UCSD-AML1 (cell line): ENCODE measurements at regions not wholly inside any gene's neighbourhood (a gene's known extent, or its start where the extent isn't known, plus 50 kb on each side); places are given as distances from the start of the nearest gene placed in this dataset.
"Not testable (repeated sequence)": the region's sequence is repeated elsewhere in the genome, so short reads cannot be mapped to it uniquely, and the experiment has no call there.

Experiments used
- DNase-seq: peaks from one replicate; lab custom pipeline; 2025; ENCODE audit not compliant: unreplicated experiment; lab: John Stamatoyannopoulos, UW

DNA sequence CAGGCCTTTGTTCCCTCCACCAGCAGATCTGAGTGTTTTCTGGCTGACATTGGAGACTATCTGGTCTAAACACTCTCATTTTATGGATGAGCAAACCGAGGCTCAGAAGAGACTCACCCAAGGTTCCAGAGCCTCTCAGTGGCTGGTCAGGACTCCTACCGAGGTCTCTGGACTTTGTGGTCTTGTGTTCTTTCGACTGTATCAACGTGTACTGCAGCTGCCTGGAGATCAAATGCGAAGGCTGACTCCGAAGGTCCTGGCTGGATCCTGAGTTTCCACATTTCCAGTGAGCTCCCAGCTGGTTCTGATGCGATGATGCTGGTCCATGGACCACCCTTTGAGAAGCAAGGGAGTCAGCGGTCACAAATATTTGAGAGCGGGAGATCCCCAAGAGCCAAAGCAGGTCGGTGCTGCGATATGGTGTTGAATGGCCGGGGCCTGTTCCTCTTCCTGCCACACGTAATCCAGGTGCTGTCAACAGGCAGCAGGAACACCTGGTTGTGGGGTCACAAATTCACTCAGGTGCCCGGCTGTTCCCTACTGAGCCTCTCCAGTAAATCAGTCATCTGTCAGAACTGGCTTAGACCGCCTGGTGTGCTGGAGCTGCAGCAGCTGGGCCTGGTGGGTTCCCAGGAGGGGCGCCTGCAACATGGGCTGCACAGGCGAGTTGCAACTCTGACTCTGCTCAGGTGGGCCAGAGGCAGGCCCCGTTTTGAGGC is 94.8 kb upstream of the USP24 start:
- no peak for DNase-seq

DNA sequence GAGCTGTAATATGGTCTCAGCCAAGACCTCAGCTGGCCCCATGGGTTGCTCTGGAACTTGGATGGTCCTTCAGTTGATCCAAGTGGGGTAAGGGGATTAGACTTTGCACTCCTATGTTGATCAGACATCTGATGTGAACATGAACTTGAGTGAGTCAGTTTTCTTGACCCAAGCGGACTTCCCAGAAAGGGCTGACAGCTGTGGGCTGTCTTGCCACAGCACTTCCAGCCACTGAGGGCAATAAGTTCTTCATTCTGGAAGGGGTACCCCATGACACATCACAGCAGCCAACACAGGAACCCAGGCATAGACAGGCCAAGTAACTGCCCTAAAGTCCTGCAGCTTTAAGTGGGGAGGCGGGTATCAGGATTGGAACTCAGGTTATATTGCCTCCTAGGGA is 93.9 kb upstream of the USP24 start:
- DNase-seq, result peak; percentile 45

DNA sequence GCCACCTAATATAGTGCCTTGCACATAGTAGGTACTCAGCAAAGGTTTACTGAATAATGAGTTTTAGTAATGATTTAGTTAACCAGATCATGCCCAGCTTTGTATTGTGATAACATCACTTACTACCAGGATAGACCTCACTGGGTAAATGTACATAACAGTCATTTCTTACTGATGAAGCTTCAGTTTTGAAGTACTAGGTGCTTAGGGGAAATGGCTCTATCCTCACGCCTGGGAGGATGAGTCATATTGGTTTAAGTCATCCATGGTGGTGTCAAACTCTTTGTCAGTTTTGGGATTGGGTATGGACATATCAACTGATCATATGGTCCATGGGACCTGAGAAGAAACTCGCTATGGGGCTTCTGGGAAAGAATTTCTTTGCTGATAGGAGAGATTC is 90.6 kb upstream of the USP24 start:
- DNase-seq, result no peak

DNA sequence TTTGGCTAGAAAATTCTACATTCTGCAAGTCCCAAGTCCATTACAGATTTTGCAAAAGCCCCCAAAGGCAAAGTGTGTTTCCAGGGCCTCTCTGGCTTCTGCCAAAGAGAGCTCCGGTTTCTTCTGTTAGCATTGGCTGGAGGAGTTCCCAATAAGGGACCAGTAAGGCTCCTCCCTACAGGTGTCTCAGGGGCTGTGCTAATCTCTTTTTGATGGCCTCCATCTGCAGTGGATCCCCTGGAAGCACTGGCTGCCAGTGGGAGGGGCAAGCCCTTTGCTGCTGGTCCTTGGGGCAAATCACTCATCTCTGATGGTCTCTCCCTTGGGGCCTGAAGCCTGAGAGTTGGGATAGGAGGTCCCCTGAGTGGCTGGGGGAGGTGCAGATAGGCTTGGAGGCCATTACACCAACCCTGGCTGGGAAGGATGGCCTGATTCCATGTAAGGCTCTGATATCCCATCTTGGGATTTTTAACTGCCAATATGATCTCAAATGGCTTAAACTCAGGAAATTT is 89.1 kb upstream of the USP24 start:
- no peak for DNase-seq

DNA sequence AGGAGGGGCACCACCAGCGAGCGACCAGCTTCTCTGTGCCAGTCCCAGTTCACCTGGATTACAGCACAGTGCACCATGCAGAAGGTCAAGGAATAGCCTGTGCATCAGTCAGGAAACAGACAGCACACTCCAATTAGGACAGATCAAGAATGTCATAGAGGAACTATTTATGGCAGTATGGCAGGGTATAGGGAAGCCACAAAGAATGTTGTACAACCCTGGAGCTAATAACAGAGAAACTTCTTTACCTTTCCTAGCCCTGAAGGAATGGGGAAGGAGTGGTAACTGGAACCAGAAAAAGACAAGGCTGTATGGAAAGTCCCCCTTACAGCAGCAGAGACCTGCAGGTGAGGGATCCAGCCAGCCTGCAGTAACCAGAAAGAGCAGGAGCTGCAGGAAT is 87.8 kb upstream of the USP24 start:
- DNase-seq, result no peak

DNA sequence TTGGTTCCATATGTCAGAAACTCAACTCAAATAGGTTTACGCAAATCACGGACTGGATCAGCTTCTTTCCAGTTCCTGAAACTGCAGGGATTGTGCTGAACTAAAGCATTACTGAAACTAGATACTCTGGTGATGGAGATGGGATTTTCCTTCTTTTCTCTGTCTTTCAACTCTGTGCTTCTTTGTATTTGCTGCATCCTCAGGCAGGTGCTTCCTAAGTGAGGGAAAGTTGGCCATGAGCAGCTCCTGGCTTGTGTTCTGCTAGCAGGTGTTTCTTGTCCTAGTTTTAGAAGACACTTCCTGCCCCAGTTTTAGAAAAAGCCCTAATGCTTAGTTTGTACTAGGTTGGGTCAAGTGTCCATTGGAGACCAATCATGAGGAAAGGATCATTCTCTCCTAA is 86.7 kb upstream of the USP24 start:
- DNase-seq, result no peak

DNA sequence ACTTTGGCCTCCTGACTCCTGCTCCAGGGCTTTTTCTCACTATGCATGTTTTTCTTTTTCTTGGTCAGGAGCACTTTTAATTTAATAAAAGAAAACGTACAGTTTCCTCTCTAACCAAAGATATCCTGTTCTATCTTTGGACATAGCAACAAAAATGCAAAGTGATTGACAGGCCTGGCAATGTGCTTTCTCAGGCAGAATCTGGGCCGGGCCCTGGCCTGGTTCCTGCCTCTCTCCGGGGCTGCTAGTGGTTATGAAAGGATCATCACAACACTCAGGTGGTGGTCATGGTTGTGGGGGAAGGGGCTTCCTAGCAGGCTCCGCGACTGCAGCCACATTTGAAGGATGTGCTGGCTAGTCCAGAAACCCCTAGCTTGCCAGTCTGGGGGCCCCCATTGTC is 85.8 kb upstream of the USP24 start:
- DNase-seq, result no peak

DNA sequence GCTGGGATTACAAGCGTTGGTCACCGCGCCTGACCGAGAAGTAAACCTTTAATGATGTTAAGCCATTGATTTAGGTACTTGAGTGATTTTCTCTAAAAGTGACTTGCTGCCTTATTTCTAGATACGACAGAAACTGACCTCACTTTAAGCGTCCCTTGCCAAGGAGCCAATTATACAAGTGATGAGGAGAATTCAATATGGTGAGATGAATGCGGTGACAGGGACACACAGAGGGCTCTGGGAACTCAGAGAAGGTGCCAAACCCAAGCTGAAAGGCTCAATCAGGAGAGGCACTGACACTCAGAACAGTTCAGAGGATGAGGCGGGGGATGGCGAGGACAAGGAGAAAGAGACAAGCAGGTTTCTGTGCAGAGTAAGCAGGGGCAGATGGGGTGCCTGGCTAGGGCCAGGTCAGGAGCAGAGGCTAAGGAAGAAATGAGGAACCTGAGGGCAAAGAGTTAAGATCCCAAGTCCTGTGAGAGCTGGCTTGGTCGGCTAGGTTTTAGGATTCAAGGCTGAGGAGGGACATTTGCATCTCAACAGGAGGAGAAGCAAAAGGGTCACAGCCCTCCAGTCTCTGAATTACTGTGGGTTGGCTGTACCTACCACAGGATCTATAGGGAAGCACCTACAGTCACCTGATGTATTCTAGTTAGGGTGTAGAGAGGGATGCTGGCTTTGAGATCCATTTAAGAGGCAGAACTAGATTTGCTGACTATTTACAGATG is 83.2 kb upstream of the USP24 start:
- no peak for DNase-seq

DNA sequence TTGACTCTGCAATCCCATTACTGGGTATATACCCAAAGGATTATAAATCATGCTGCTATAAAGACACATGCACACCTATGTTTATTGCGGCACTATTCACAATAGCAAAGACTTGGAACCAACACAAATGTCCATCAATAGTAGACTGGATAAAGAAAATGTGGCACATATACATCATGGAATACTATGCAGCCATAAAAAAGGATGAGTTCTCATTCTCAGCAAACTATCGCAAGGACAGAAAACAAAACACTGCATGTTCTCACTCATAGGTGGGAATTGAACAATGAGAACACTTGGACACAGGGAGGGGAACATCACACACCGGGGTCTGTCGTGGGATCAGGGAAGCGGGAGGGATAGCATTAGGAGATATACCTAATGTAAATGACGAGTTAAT is 81.1 kb upstream of the USP24 start:
- DNase-seq, result not testable (repeated sequence)

DNA sequence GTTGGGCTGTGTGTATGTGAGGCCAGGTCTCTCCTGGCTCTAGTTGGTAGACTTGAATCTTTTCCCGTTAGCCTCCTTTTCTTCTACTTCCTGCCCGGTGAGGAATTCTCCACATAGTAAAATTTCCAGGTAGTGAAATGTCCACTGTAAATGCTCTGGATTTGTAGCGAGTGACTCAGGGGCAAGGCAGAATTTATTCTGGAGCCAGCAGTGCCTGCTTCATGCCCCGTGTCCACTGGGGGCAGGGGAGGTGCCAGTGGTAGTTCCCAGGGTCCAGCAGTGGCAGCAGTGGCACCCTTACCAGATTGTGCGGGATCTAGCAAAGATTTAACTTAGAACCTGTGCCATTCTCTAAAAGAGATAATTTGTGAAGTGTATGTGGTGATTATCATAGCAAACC is 74.5 kb upstream of the USP24 start:
- no peak for DNase-seq

DNA sequence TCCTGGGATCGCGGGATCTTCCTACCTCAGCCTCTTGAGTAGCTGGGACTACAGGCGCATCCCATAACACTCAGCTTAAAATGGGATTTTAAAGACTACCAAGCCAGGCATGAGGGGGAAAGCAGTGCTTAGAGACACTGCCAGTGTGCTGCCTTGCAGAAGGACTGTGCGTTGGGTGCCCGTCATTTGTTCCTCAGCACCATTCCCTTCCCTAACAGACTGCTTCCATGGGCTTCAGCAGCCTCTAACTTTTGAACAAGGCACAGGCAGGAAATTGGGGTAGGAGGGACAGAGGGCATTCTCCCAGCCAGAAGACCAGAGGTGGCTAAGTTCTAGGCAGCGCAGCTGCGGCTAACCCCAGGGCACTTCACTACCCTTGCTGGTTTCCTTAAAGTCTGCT is 73.9 kb upstream of the USP24 start:
- no peak for DNase-seq

DNA sequence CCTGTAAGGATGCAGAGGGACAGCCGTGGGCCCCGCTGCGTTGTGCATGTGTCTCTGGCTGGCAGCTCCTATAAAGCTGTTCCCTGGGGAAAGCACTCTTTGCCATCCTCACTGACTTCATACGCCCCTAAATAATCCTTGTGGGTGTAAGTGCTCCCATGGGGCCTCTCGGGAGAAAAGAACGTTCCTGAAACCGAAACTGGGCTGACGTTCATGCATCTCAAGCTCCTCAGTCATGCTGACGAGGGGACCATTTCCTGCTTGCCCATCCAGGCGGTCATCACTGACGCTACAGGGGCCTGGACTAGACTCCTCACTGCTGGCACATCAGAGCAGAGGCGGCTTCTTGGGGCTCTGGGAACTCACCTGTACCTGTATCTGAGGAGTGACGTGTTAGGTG is 73.1 kb upstream of the USP24 start:
- DNase-seq, result no peak

DNA sequence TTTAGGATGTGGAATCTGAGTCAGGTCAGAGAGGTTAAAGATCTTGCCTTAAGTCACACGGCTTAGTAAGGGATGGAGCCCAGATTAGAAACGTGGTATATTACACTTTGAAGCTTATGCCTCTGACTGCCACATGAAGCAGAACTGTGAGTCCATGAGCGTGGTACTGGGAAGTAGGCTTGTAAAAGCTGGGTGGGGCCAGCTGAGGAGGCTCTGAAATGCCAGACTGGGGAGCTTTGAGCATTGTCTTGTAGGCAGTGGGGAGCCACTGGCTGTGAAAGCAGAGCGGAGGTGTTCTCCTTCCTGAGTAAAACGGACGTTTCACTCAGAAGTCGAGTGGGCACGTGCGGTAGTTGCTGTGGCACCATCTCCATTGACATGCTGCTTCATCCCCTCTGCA is 72.6 kb upstream of the USP24 start:
- DNase-seq, result no peak

DNA sequence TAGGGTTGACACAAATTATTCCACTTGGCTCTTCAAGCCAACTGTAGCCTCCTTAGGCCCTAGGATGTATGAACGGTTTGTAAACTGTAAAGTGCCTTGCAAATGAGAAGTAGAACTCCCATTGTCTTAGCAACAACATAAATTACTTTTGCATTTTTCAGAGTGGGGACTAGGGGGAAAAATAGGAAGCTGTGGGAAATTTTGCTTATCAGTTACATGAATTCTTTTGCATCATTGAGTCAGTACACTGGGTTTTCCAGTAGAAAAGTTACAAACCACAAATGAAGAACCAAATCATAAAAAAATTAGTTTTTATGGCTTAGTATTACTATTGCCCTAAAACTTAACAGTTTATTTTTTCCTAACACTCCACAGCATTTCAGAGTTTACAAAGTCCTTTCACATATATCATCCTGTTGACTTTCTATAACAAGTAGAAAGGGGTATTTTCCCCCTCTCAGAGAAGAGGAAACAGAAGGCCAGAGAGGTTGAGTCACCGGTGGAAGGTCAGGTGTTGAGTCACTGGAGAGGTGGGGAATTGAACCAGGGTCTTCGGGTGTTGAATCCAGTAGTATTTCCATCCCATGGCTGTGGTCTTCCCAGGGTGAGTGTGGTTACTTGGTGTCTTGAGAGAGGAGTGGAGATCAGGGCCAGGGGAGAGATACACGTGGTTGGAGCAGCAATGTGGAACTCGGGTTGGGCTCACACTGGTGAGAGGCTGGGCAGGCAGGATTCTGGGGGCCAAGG is 71.9 kb upstream of the USP24 start:
- no peak for DNase-seq

DNA sequence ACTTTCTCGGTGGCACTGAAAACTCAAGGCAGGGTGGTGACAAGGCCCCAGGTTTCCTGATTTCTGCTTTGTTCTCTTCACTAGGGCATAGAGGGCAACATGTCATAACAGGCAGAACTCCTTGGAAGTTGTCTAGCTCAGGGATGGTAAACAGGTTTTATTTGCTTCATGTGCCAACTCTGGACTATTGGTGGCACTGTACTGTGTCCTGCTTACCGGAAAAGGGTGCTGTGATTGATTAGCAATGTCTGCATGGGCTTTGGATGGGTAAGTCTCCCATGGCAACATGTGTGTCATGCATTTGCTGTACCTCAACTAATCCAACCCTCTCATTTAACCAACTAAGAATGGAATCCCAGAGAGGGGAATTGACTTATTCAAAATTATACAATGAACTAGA is 70.7 kb upstream of the USP24 start:
- DNase-seq, result no peak

DNA sequence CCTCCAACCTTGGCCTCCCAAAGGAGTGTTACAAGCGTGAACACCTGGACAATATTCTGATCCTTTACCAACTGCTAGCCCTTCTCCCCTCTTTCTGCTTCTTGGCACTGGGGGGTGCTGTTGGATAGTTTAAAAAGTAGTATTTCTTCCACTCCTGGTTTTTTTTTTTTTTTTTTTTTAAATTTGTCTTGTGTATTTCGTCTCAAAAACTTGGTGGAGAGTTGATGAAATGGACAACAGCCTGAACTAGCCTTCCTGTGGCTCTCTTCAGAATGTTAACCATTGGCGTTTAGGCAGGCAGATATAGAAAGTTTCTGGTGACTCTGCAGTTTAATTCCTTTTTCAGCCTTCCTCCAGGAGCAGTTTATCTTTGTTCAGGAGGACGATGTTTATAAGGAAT is 69.7 kb upstream of the USP24 start:
- no peak for DNase-seq

DNA sequence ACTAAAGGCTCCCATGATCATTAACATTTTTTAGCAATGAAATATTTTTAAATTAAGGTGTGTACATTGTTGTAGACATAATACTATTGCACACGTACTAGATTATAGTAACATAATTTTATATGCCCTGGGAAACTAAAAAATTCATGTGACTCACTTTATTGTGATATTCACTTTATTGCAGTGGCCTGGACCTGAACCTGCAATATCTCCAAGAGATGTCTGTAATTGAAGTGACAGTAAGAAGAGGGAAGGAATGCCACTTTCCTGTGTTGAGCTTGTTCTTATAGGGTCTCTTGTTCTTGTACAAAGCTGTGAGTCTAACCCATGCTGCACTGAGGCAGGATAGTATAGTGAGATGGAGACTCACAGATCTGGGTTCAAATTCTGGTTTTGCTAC is 66.9 kb upstream of the USP24 start:
- DNase-seq, result no peak

DNA sequence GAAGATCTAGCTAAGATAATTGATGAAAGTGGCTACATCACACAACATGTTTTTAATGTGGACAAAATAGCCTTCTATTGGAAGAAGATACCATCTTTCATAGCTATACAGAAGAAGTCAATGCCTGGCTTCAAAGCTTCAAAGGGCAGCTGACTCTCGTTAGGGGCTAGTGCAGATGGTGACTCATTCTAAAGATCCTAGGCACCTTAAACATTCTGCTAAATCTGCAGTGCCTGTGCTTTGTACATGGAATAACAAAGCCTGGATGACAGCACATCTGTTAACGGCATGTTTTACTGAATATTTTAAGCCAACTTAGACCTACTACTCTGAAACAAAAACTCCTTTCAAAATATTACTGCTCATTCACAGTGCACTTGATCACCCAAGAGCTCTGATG is 65.6 kb upstream of the USP24 start:
- no peak for DNase-seq

DNA sequence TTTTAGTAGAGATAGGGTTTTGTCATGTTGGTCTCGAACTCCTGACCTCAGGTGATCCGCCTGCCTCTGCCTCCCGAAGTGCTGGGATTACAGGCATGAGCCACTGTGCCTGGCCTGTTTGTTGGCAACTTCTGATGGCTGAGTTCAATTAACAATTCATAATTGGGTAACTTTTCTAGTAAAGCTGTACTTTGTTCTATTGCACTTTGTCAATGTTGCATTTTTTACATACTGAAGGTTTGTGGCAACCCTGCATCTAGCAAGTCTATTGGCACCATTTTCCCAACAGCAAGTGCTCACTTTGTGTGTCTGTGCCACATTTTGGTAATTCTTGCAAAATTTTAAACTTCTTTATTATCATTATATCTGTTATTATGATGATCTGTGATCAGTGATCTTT is 64.5 kb upstream of the USP24 start:
- no peak for DNase-seq

DNA sequence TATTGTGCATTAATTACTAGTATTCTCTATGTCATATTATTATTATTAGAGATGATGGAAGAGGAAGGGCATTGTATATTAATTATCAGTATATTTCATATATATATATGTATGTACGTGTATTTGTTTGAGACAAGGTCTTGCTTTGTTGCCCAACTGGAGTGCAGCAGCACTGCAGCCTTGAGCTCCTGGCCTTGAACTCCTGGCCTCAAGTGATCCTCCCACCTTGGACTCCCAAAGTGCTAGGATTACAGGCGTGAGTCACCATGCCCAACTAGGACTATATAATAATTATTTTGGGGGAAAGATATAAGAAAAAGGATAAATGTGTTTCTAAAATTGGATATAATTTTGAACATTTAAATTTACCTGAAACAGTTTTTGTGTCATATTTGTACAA is 63.2 kb upstream of the USP24 start:
- DNase-seq, result no peak

DNA sequence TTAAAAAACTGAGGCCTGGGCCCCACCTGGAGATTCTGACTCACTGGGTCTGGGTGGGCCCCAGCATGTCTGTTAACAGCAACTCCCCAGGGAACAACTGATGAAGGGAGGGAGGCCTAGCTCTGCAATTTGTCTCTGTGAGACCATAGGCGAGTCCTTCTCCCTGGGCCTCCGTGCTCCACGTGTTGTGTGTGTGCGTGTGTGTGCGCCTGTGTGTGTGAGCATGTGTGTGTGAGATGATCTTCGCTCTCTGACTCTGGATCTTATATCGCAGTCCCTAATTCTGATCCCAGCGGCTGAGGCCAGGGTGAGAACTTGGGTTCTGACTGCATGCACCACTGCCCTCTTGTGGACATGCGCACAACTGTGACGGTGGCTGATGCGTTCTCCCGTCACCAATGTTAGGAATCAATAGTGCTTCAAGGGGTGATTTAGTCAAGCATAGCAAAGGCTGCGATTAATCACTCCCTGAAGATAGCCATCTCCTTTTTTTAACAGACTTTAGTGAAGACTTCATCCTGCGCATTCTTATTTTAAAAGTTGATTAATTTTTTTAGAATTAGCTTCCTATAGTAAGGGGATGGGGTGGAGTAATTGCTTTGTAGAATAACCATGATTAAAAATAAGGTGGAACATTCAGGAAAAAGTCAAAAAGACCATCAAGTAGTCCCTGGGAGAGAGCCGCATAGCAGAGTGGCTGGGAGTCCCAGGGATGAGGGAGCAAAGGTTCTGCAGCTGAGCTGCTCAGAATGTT is 62.4 kb upstream of the USP24 start:
- peak; percentile 79 for DNase-seq
